ENCODE measurements at regions not wholly inside any gene's neighbourhood (a gene's known extent, or its start where the extent isn't known, plus 50 kb on each side); places are given as distances from the start of the nearest gene placed in this dataset.

- TF ChIP-seq CTCF (IDR thresholded peaks at IDR 0.05; ENCODE audit: low read depth, low read length, poor library complexity, severe bottlenecking) = no peak
- no peak for TF ChIP-seq EZH2phosphoT487 (IDR thresholded peaks at IDR 0.05; ENCODE audit: borderline replicate concordance, low read length)
These were observed 198.6 kb downstream of the HAUS1 start for GRCh38 chr18:46302528-46303485.

All from DOHH2 (cell line).